Astrocyte of the spinal cord (primary cell): ENCODE measurements at regions not wholly inside any gene's neighbourhood (a gene's known extent, or its start where the extent isn't known, plus 50 kb on each side); places are given as distances from the start of the nearest gene placed in this dataset.

Experiments
- DNase-seq: peaks from one replicate; pipeline ENCODE4 v3.0.0; 2011; ENCODE audit warnings: low read depth, low spot score
- H3K4me3 ChIP-seq: 2 replicates; pipeline ENCODE4 v1.5.1; 2011; ENCODE audit warnings: low read depth, mild to moderate bottlenecking, low read length, moderate library complexity
- in situ Hi-C: cut with HindIII; loops from 2 replicates; pipeline ENCODE4 v1.10.0; 2017; ENCODE audit warnings: low sequenced_read_pairs
- TF ChIP-seq, protein P1 (sequence below): IDR thresholded peaks from 2 replicates; pipeline ENCODE4 v1.5.1; 2012; ENCODE audit warnings: low read depth, mild to moderate bottlenecking, low read length, inconsistent platforms

DNA sequence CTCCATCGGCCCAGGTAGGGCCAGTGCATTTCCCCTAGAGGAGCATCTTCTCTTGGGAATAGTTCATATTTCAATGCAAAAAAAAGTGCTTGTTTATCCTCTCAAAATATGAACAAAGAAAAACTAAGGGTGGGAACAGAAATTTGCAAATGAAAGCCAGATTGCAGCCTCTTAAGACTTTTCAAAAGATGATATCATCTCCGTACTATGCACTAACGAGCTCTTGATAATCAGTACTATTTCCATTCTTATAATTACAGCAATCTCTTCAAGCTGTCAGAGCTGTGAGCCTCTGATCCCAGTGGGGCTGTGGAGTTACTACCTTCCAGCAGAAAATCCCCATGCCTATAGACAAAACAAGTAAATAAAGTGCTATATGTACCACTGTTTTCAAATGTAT, 77.1 kb downstream of the SOD2 start:
- H3K4me3 ChIP-seq: no peak overlapping the region
- TF ChIP-seq, protein P1, sequence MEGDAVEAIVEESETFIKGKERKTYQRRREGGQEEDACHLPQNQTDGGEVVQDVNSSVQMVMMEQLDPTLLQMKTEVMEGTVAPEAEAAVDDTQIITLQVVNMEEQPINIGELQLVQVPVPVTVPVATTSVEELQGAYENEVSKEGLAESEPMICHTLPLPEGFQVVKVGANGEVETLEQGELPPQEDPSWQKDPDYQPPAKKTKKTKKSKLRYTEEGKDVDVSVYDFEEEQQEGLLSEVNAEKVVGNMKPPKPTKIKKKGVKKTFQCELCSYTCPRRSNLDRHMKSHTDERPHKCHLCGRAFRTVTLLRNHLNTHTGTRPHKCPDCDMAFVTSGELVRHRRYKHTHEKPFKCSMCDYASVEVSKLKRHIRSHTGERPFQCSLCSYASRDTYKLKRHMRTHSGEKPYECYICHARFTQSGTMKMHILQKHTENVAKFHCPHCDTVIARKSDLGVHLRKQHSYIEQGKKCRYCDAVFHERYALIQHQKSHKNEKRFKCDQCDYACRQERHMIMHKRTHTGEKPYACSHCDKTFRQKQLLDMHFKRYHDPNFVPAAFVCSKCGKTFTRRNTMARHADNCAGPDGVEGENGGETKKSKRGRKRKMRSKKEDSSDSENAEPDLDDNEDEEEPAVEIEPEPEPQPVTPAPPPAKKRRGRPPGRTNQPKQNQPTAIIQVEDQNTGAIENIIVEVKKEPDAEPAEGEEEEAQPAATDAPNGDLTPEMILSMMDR: no peak
- in situ Hi-C loops: no loop called here
- no peak for DNase-seq

GRCh38 chr6:159610881-159611280, 82.2 kb downstream of the SOD2 start:
- TF ChIP-seq, protein P1: no peak
- no peak overlapping the region for H3K4me3 ChIP-seq
- in situ Hi-C loops: no loop called here
- no peak for DNase-seq

DNA sequence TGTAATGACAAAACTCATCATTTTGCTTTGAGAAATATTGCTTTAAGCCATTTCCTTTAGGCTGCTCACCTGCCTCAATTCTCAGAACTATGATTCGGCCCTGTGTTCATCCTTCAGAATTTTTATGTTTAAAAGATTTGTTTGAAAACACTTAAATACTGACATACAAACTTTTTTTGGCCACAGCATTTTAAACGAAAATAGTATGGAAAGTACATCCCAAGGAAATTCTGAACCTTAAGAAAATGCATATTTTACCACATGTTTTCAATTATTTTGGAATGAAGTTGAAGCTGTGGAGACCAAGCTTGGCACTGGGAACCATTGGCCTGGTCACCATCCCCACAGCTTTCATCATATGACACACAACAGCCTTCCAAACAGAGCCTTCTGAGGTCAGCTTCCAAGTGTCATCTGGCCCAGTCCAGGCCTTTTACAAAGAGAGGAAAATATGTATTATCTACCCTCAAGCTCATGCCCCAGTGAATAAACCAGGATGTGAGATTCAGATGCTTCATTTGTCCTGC, 83.3 kb downstream of the SOD2 start:
- no peak for DNase-seq
- TF ChIP-seq, protein P1: no peak
- in situ Hi-C loops: no loop called here
- H3K4me3 ChIP-seq: no peak overlapping the region

- H3K4me3 ChIP-seq: no peak overlapping the region
- in situ Hi-C loops: no loop called here
- TF ChIP-seq, protein P1: peak; percentile 83
- DNase-seq: peak; percentile 47
Measured at GRCh38 chr6:159608961-159609651, 83.9 kb downstream of the SOD2 start.

- no peak overlapping the region for H3K4me3 ChIP-seq
- TF ChIP-seq, protein P1: no peak
- DNase-seq: peak; percentile 16
- in situ Hi-C loops: no loop called here
Measured at GRCh38 chr6:159606786-159607185, 86.3 kb downstream of the SOD2 start.

GRCh38 chr6:159604443-159604956, 88.5 kb downstream of the SOD2 start:
- TF ChIP-seq, protein P1: no peak
- in situ Hi-C loops: no loop called here

More at GRCh38 chr6:159604443-159604956, 88.5 kb downstream of the SOD2 start:
- no peak overlapping the region for H3K4me3 ChIP-seq
- DNase-seq: no peak
